ENCODE measurements at regions not wholly inside any gene's neighbourhood (a gene's known extent, or its start where the extent isn't known, plus 50 kb on each side); places are given as distances from the start of the nearest gene placed in this dataset.

DNA sequence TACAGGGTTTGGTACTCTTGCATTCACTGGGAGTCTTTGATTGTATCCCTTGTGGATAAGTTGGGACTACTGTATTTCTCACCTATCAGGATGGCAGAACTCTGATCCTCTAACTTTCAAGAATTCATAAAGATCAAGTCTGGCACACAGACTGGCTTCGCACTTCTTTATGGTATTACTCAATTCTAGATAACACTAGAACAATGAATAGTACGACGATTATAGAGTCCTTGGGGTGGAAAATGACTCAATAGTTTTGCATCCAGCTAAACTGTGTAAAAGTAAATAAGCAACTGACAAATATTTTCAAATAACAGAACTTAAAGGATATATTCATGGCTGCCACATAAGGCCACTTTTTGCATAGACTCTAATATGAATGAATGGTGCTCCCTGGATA, 103.4 kb upstream of the MEX3C start:
- no peak for TF ChIP-seq POLR2A (IDR thresholded peaks at IDR 0.05)
- TF ChIP-seq, protein P1, sequence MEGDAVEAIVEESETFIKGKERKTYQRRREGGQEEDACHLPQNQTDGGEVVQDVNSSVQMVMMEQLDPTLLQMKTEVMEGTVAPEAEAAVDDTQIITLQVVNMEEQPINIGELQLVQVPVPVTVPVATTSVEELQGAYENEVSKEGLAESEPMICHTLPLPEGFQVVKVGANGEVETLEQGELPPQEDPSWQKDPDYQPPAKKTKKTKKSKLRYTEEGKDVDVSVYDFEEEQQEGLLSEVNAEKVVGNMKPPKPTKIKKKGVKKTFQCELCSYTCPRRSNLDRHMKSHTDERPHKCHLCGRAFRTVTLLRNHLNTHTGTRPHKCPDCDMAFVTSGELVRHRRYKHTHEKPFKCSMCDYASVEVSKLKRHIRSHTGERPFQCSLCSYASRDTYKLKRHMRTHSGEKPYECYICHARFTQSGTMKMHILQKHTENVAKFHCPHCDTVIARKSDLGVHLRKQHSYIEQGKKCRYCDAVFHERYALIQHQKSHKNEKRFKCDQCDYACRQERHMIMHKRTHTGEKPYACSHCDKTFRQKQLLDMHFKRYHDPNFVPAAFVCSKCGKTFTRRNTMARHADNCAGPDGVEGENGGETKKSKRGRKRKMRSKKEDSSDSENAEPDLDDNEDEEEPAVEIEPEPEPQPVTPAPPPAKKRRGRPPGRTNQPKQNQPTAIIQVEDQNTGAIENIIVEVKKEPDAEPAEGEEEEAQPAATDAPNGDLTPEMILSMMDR (IDR thresholded peaks at IDR 0.05) = no peak
- no peak for TF ChIP-seq POLR2AphosphoS5 (IDR thresholded peaks at IDR 0.05)
